Tibial nerve (tissue), 4 donors: ENCODE measurements at regions not wholly inside any gene's neighbourhood (a gene's known extent, or its start where the extent isn't known, plus 50 kb on each side); places are given as distances from the start of the nearest gene placed in this dataset.

ENCODE experiments used
- CTCF ChIP-seq, 5 experiments: fragments of 200-600 bp in 3 of 5; fragments of 450-650 bp in 2 of 5; sonication (generic) in 3 of 5; IDR thresholded peaks; one replicate each; pipeline ENCODE4 v1.5.1; 2016 to 2019; ENCODE audit warnings: antibody characterized with exemption in 5 of 5, mild to moderate bottlenecking in 3 of 5, moderate library complexity in 2 of 5
- EP300 ChIP-seq, 2 donors: sonication (generic); formaldehyde crosslinking; IDR thresholded peaks; one replicate each; pipeline ENCODE4 v1.6.1; 2017; ENCODE audit warnings: antibody characterized with exemption in 2 of 2, mild to moderate bottlenecking in 1 of 2
- POLR2A ChIP-seq, 2 donors: fragments of 450-650 bp; IDR thresholded peaks; one replicate each; pipeline ENCODE4 v1.6.1; 2017; ENCODE audit warnings: antibody characterized with exemption in 2 of 2, mild to moderate bottlenecking in 2 of 2, moderate library complexity in 2 of 2

- TF ChIP-seq CTCF (IDR thresholded peaks at IDR 0.05), result no peak
- no peak for TF ChIP-seq POLR2A (IDR thresholded peaks at IDR 0.05)
- TF ChIP-seq EP300 (IDR thresholded peaks at IDR 0.05), result no peak
Observed at GRCh38 chr21:27408826-27409225, 441.9 kb upstream of the ADAMTS5 start.
